GM12878 (cell line): ENCODE measurements at regions not wholly inside any gene's neighbourhood (a gene's known extent, or its start where the extent isn't known, plus 50 kb on each side); places are given as distances from the start of the nearest gene placed in this dataset.

Experiments
- ATAC-seq: fragments of 200-7000 bp; cut with Tn5 transposase; 3 replicates; pipeline ENCODE4 v1.9.1; 2020; ENCODE audit warnings: mild to moderate bottlenecking, moderate library complexity
- BruUV-seq: library from RNA; stranded (reverse); fragments of 400-500 nt; replicated peaks from 2 replicates; lab custom pipeline; 2021; lab: Mats Ljungman, UMichigan
- CTCF ChIA-PET: fragments of 300-600 bp; sonication (Branson Sonifier 250); formaldehyde crosslinking; extraction: SDS; loops from one replicate; lab custom pipeline; 2021; ENCODE audit warnings: inconsistent platforms; lab: Yijun Ruan, JAX
- POLR2A ChIA-PET: fragments of 350-600 bp; formaldehyde crosslinking; extraction: SDS; loops from one replicate; lab custom pipeline; 2021; ENCODE audit warnings: inconsistent platforms; lab: Charles Lee
- RAD21 ChIA-PET: fragments of 300-600 bp; sonication (Branson Sonifier 250); formaldehyde crosslinking; loops from one replicate; lab custom pipeline; 2023; ENCODE audit warnings: antibody characterized with exemption; ENCODE audit not compliant: unreplicated experiment; lab: Charles Lee
- SMC1A ChIA-PET: fragments of 300-600 bp; sonication (Branson Sonifier 250); formaldehyde crosslinking; loops from one replicate; lab custom pipeline; 2023; ENCODE audit not compliant: unreplicated experiment, uncharacterized antibody; lab: Charles Lee
- DNase-seq: peaks from one replicate; pipeline ENCODE4 v3.0.0-alpha.2; 2011; ENCODE audit warnings: low read depth, low spot score
- FAIRE-seq: peaks from 3 replicates; lab custom pipeline; 2011; peaks lifted over from hg19 to GRCh38; lab: Jason Lieb, UNC
- H2AFZ ChIP-seq: 2 replicates; pipeline ENCODE4 v1.6.0; 2011; ENCODE audit warnings: low read depth, low read length, control low read depth; ENCODE audit not compliant: control insufficient read depth
- H3K27ac ChIP-seq: 2 replicates; pipeline ENCODE4 v1.5.1; 2011; ENCODE audit warnings: control low read depth; ENCODE audit not compliant: control insufficient read depth, insufficient read depth
- H3K27me3 ChIP-seq, 2 experiments: replicated peaks in 1 of 2; 2 replicates each; pipeline versions ENCODE4 v1.6.0 to v1.6.1; 2011; ENCODE audit warnings: low read length in 1 of 2; ENCODE audit not compliant: control insufficient read depth in 2 of 2, insufficient read depth in 2 of 2
- H3K36me3 ChIP-seq, 2 experiments: 2 replicates each; pipeline ENCODE4 v1.5.1; 2011; ENCODE audit warnings: low read length in 1 of 2; ENCODE audit not compliant: control insufficient read depth in 2 of 2, insufficient read depth in 2 of 2
- H3K4me1 ChIP-seq: 2 replicates; pipeline ENCODE4 v1.6.1; 2011; ENCODE audit warnings: mild to moderate bottlenecking, low read length, moderate library complexity, mixed read lengths; ENCODE audit not compliant: control insufficient read depth, insufficient read depth
- H3K4me2 ChIP-seq: 2 replicates; pipeline ENCODE4 v1.6.0; 2011; ENCODE audit warnings: control low read depth; ENCODE audit not compliant: control insufficient read depth, insufficient read depth
- H3K4me3 ChIP-seq: fragments of 200-600 bp; sonication (generic); 2 replicates; pipeline ENCODE4 v1.5.1; 2016
- H3K79me2 ChIP-seq: 2 replicates; pipeline ENCODE4 v1.6.0; 2011; ENCODE audit warnings: low read length; ENCODE audit not compliant: control insufficient read depth, insufficient read depth
- H3K9ac ChIP-seq: 2 replicates; pipeline ENCODE4 v1.8.0; 2011; ENCODE audit warnings: low read length, control low read depth, mixed read lengths; ENCODE audit not compliant: control insufficient read depth, insufficient read depth
- H3K9me3 ChIP-seq: replicated peaks from 3 replicates; pipeline ENCODE4 v1.5.1; 2011; ENCODE audit warnings: mild to moderate bottlenecking, low read length; ENCODE audit not compliant: control insufficient read depth, insufficient read depth
- H4K20me1 ChIP-seq: 2 replicates; pipeline ENCODE4 v1.6.0; 2011; ENCODE audit not compliant: control insufficient read depth, insufficient read depth
- CHD2 ChIP-seq: IDR thresholded peaks from 2 replicates; pipeline ENCODE4 v1.6.1; 2011; ENCODE audit warnings: low read depth, low read length, improper control_type of control experiment, borderline replicate concordance
- DPF2 ChIP-seq: fragments of 450-650 bp; IDR thresholded peaks from 2 replicates; pipeline ENCODE4 v1.6.1; 2017; ENCODE audit warnings: mild to moderate bottlenecking
- FOS ChIP-seq: IDR thresholded peaks from 3 replicates; pipeline ENCODE4 v1.6.1; 2011; ENCODE audit warnings: borderline replicate concordance; ENCODE audit not compliant: insufficient read length; ENCODE audit errors: extremely low read depth
- FOXK2 ChIP-seq: fragments of 450-650 bp; IDR thresholded peaks from 2 replicates; pipeline ENCODE4 v1.6.1; 2017; ENCODE audit warnings: mild to moderate bottlenecking, moderate library complexity
- JUNB ChIP-seq: IDR thresholded peaks from 2 replicates; pipeline ENCODE4 v1.6.1; 2016; ENCODE audit warnings: antibody characterized with exemption, mild to moderate bottlenecking
- MYC ChIP-seq: IDR thresholded peaks from 2 replicates; pipeline ENCODE4 v1.6.1; 2011; ENCODE audit warnings: mild to moderate bottlenecking, low read length, moderate library complexity, inconsistent platforms; ENCODE audit not compliant: insufficient read depth, insufficient replicate concordance, insufficient read length, severe bottlenecking
- POLR2A ChIP-seq: IDR thresholded peaks from 2 replicates; pipeline ENCODE4 v1.6.1; 2011; ENCODE audit warnings: low read depth, mild to moderate bottlenecking, low read length
- RUNX3 ChIP-seq: IDR thresholded peaks from 2 replicates; pipeline ENCODE4 v1.6.1; 2012; ENCODE audit warnings: low read length, inconsistent platforms
- WGBS: methylation state at CpG from one replicate; pipeline ENCODE4 v1.1.6; 2016; ENCODE audit warnings: low lambda C conversion rate; ENCODE audit not compliant: insufficient replicate concordance, insufficient coverage; ENCODE audit errors: missing lambda C conversion rate; 5-methylcytosine and 5-hydroxymethylcytosine counted together
- in situ Hi-C: fragments of 300-500 bp; cut with MboI; formaldehyde crosslinking; loops from 9 replicates; pipeline ENCODE4 v1.14.3; 2018; ENCODE audit warnings: mixed read lengths
- intact Hi-C: fragments of 100-400 bp; cut with micrococcal nuclease; formaldehyde crosslinking; loops from one replicate; pipeline ENCODE4 v1.14.2; 2022; ENCODE audit not compliant: unreplicated experiment
- TF ChIP-seq, protein P1 (sequence below): fragments of 150-350 bp; IDR thresholded peaks from 2 replicates; pipeline ENCODE4 v1.6.1; 2014; ENCODE audit warnings: mild to moderate bottlenecking, low read depth, low read length
- TF ChIP-seq, protein P2 (sequence below): fragments of 450-650 bp; IDR thresholded peaks from 2 replicates; pipeline ENCODE4 v1.6.1; 2017; ENCODE audit warnings: mild to moderate bottlenecking, low read depth, inconsistent platforms; ENCODE audit not compliant: poor library complexity, severe bottlenecking
- TF ChIP-seq, protein P3 (sequence below): fragments of 450-650 bp; formaldehyde crosslinking; IDR thresholded peaks from 2 replicates; pipeline ENCODE4 v1.4.0; 2020; ENCODE audit warnings: mild to moderate bottlenecking, moderate library complexity

GRCh38 chrX:15073313-15073712, 196.6 kb downstream of the ASB9 start:
- peak; percentile 62 for ATAC-seq
- Histone ChIP-seq H3K9me3 (no peaks in the 10 kb centered on the region), H4K20me1 (no peaks in the 10 kb centered on the region), H3K79me2 (no peaks in the 10 kb centered on the region), H3K27ac (no peak overlapping the region), H3K4me1 (no peaks in the 10 kb centered on the region), H3K4me2 (no peak overlapping the region), H3K4me3 (no peak overlapping the region)
- intact Hi-C loops = no loop called here
- RAD21 ChIA-PET = no interaction called here
- 16% methylated on average over 7 of the region's 7 CpGs for WGBS
- SMC1A ChIA-PET = interaction anchor here (1.1 kb wide), 1 partner anchor 124 kb away, joined by 3 read pairs; no protein-coding TSS in a partner anchor
- BruUV-seq = no TSS peak
- CTCF ChIA-PET = no interaction called here
- no peak for TF ChIP-seq POLR2A
- TF ChIP-seq, all 136 proteins: peak for 0
- Histone ChIP-seq H3K9ac (no peak overlapping the region), H3K36me3 (no peaks in the 10 kb centered on the region), H3K27me3 (no peaks in the 10 kb centered on the region), H2AFZ (no peak overlapping the region)
- in situ Hi-C loops = no loop called here
- no peak for FAIRE-seq
- DNase-seq = no peak
- POLR2A ChIA-PET = no interaction called here

- RAD21 ChIA-PET = no interaction called here
- WGBS = 6% methylated on average over 3 of the region's 3 CpGs
- Histone ChIP-seq H3K36me3 (no peaks in the 10 kb centered on the region), H3K4me3 (no peak overlapping the region), H3K79me2 (no peaks in the 10 kb centered on the region), H2AFZ (no peak overlapping the region), H3K9me3 (no peaks in the 10 kb centered on the region), H4K20me1 (no peaks in the 10 kb centered on the region), H3K4me2 (no peak overlapping the region), H3K9ac (no peak overlapping the region), H3K27me3 (no peaks in the 10 kb centered on the region), H3K27ac (no peak overlapping the region), H3K4me1 (no peaks in the 10 kb centered on the region)
- no TSS peak for BruUV-seq
- SMC1A ChIA-PET = interaction anchor here (1.1 kb wide), 1 partner anchor 124 kb away, joined by 3 read pairs; no protein-coding TSS in a partner anchor
- peak; percentile 80 for ATAC-seq
- CTCF ChIA-PET = no interaction called here
- in situ Hi-C loops (no loop called here), intact Hi-C loops (no loop called here)
- no peak for DNase-seq
- POLR2A ChIA-PET = no interaction called here
- FAIRE-seq = no peak
- TF ChIP-seq, protein P1, sequence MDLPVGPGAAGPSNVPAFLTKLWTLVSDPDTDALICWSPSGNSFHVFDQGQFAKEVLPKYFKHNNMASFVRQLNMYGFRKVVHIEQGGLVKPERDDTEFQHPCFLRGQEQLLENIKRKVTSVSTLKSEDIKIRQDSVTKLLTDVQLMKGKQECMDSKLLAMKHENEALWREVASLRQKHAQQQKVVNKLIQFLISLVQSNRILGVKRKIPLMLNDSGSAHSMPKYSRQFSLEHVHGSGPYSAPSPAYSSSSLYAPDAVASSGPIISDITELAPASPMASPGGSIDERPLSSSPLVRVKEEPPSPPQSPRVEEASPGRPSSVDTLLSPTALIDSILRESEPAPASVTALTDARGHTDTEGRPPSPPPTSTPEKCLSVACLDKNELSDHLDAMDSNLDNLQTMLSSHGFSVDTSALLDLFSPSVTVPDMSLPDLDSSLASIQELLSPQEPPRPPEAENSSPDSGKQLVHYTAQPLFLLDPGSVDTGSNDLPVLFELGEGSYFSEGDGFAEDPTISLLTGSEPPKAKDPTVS = no peak
- TF ChIP-seq JUNB (0 out of 2 replicates have a peak, but pooled peaks have one; percentile 16), FOXK2 (no peak), MYC (no peak), RUNX3 (no peak), POLR2A (no peak), CHD2 (no peak), FOS (no peak), DPF2 (peak; percentile 34; the same call in 1 of the 2 replicates)
- TF ChIP-seq, protein P2, sequence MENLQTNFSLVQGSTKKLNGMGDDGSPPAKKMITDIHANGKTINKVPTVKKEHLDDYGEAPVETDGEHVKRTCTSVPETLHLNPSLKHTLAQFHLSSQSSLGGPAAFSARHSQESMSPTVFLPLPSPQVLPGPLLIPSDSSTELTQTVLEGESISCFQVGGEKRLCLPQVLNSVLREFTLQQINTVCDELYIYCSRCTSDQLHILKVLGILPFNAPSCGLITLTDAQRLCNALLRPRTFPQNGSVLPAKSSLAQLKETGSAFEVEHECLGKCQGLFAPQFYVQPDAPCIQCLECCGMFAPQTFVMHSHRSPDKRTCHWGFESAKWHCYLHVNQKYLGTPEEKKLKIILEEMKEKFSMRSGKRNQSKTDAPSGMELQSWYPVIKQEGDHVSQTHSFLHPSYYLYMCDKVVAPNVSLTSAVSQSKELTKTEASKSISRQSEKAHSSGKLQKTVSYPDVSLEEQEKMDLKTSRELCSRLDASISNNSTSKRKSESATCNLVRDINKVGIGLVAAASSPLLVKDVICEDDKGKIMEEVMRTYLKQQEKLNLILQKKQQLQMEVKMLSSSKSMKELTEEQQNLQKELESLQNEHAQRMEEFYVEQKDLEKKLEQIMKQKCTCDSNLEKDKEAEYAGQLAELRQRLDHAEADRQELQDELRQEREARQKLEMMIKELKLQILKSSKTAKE = peak; percentile 21
- TF ChIP-seq, protein P3, sequence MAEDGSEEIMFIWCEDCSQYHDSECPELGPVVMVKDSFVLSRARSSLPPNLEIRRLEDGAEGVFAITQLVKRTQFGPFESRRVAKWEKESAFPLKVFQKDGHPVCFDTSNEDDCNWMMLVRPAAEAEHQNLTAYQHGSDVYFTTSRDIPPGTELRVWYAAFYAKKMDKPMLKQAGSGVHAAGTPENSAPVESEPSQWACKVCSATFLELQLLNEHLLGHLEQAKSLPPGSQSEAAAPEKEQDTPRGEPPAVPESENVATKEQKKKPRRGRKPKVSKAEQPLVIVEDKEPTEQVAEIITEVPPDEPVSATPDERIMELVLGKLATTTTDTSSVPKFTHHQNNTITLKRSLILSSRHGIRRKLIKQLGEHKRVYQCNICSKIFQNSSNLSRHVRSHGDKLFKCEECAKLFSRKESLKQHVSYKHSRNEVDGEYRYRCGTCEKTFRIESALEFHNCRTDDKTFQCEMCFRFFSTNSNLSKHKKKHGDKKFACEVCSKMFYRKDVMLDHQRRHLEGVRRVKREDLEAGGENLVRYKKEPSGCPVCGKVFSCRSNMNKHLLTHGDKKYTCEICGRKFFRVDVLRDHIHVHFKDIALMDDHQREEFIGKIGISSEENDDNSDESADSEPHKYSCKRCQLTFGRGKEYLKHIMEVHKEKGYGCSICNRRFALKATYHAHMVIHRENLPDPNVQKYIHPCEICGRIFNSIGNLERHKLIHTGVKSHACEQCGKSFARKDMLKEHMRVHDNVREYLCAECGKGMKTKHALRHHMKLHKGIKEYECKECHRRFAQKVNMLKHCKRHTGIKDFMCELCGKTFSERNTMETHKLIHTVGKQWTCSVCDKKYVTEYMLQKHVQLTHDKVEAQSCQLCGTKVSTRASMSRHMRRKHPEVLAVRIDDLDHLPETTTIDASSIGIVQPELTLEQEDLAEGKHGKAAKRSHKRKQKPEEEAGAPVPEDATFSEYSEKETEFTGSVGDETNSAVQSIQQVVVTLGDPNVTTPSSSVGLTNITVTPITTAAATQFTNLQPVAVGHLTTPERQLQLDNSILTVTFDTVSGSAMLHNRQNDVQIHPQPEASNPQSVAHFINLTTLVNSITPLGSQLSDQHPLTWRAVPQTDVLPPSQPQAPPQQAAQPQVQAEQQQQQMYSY (CRISPR knock-in tag) = no peak
Measured at GRCh38 chrX:15072880-15073279, 197.0 kb downstream of the ASB9 start.
